Stimulated activated CD8-positive, alpha-beta memory T cell treated with anti-CD3 and anti-CD28 coated beads, Interleukin-12 subunit alpha, Interleukin-12 subunit beta, amount 100 ng/mL, for 1 hour (primary cell): ENCODE measurements at regions not wholly inside any gene's neighbourhood (a gene's known extent, or its start where the extent isn't known, plus 50 kb on each side); places are given as distances from the start of the nearest gene placed in this dataset.
"Not testable (repeated sequence)": the region's sequence is repeated elsewhere in the genome, so short reads cannot be mapped to it uniquely, and the experiment has no call there.

Experiments used
- DNase-seq: peaks from one replicate; pipeline ENCODE4 v3.0.0-alpha.2; 2020; ENCODE audit warnings: low read depth

DNA sequence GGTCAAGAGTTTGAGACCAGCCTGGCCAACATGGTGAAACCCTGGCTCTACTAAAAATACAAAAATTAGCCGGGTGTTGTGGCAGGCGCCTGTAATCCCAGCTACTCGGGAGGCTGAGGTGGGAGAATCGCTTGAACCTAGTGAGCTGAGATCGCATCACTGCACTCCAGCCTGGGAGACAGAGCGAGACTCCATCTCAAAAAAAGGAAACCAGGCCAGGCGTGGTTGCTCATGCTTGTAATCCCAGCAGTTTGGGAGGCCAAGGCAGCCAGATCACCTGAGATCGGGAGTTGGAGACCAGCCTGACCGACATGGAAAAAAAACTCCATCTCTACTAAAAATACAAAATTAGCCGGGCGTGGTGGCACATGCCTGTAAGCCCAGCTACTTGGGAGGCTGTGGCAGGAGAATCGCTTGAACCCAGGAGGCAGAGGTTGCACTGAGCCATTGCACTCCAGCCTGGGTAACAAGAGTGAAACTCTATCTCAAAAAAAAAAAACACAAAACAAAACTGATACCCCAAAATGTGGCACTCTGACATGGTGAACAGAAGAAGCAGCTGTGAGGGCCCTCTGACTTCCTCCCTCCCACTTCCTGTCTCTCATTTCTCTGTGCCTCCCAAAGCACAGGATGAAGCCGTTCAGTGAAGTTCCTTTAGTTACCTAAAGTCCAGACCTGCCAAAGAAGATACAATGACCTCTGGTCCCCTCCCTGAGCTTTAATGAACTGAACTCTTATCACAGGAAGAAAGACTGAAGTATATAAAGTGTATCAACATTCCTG, 93.2 kb upstream of the GRIN2A start:
- DNase-seq, result not testable (repeated sequence)

DNA sequence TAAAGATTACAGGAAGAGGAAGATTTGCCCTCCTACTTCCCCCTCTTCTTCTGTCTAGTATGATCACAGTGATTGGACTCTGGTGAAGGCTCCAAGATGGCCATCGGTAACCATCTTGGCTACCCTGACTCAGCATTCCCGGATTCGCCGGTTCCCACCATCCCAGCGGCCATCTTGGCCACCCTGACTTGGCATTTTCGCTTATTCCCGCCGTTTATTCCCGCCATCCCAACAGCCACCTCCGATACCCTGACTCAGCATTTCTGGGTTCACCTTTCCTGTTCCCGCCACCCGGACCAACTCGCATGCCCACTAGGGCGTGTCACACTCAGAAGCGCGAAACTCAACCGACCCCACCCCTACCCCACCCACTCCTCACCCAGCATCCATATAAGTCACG, 95.4 kb upstream of the GRIN2A start:
- no peak for DNase-seq

DNA sequence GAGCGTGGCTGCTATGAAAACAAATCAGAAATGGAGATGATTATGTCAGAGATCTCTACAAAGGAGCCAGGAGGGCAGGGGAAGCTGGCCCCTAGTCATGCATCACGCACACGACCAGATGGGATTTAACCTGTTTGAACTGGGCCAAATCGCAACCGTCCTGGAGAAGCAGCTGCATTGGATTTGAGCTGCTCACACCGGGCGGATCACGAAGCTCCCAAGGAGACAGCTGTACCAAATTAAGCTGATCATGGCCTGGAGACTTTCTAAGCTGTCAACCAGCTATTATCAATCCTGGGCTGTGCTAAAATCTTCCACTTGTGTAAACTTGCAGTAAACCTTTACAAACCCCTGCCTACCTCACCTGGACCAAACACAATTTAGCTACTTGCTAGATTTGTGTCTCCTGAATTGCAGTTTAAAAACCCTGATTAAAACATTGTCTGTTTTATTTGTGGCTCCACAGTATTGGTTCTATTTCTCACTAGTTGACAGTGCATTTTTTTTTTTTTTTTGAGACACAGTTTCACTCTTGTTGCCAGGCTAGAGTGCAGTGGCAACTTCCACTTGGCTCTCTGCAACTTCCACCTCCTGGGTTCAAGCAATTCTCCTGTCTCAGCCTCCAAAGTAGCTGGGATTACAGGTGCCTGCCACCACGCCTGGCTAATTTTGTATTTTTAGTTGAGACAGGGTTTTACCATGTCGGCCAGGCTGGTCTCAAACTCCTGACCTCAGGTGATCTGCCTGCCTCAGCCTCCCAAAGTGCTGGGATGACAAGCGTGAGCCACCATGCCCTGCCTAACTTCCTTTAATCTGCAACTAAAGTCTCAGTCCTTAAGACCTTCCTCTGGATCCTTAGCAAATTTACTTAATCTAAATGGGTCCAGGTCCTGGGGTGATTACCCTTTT, 98.3 kb upstream of the GRIN2A start:
- DNase-seq, result no peak

DNA sequence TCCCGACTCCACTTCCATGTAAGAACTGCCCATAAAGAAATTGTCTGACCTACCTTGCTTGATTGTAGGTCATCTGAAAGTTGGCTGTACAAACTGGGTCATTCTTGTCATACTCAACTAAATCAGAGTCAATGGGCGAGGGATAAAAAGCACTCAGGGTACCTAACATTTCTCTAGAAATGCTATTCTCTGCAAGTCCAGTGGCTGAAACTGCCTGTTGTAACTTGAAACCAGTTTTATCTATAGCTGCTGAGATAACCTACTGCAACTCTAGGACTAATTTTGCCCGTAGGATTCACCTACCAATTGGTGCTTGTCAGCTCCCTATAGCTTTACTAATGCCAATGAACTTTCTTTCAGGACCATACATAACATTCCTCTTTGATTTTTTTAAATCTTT, 100.1 kb upstream of the GRIN2A start:
- no peak for DNase-seq

DNA sequence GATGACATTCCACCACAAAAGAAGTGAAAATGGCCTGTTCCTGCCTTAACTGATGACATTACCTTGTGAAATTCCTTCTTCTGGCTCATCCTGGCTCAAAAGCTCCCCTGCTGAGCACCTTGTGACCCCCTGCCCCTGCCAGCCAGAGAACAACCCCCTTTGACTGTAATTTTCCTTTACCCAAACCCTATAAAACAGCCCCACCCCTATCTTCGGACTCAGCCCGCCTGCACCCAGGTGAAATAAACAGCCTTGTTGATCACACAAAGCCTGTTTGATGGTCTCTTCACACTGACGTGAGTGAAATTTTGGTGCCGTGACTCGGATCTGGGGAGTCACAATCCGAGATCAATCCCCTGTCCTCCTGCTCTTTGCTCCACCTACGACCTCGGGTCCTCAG, 101.0 kb upstream of the GRIN2A start:
- not testable (repeated sequence) for DNase-seq

DNA sequence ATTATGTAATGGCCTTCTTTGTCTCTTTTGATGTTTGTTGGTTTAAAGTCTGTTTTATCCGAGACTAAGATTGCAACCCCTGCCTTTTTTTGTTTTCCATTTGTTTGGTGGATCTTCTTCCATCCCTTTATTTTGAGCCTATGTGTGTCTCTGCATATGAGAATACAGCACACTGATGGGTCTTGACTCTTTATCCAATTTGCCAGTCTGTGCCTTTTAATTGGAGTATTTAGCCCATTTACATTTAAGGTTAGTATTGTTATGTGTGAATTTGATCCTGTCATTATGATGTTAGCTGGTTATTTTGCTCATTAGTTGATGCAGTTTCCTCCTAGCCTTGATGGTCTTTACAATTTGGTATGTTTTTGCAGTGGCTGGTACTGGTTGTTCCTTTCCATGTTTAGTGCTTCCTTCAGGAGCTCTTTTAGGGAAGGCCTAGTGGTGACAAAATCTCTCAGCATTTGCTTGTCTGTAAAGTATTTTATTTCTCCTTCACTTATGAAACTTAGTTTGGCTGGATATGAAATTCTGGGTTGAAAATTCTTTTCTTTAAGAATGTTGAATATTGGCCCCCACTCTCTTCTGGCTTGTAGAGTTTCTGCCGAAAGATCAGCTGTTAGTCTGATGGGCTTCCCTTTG, 95.3 kb upstream of the ATF7IP2 start:
- DNase-seq, result not testable (repeated sequence)

DNA sequence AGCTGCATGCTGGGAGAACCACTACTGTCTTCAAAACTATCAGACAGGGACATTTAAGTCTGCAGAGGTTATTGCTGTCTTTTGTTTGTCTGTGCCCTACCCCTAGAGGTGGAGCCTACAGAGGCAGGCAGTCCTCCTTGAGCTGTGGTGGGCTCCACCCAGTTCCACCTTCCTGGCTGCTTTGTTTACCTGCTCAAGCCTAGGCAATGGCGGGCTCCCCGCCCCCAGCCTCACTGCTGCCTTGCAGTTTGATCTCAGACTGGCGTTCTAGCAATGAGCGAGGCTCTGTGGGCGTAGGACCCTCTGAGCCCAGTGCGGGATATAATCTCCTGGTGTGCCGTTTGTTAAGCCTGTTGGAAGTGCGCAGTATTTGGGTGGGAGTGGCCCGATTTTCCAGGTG, 93.7 kb upstream of the ATF7IP2 start:
- not testable (repeated sequence) for DNase-seq

DNA sequence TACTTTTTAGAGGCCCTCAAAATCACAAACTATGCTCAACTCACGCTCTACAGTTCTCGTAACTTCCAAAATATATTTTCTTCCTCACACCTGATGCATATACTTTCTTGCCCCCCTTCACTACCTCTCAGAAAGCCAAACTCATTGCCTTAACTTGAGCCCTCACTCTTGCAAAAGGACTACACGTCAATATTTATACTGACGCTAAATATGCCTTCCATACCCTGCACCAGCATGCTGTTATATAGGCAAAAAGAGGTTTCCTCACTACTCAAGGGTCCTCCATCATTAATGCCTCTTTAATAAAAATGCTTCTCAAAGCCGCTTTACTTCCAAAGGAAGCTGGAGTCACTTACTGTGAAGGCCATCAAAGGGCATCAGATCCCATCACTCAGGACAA, 92.9 kb upstream of the ATF7IP2 start:
- not testable (repeated sequence) for DNase-seq

DNA sequence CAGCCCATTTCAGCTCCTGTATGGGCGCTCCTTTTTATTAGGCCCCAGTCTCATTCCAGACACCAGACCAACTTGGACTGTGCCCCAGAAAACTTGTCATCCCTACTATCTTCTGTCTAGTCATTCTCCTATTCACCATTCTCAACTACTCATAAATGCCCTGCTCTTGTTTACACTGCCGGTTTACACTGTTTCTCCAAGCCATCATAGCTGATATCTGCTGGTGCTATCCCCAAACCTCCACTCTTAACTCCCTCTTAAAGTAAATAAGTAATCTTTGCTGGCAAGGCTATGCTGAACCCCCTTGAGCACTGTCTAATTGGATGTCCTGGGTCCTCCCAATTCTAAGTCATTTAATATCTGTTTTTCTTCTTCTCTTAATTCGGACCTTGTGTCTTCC, 91.7 kb upstream of the ATF7IP2 start:
- DNase-seq, result not testable (repeated sequence)

DNA sequence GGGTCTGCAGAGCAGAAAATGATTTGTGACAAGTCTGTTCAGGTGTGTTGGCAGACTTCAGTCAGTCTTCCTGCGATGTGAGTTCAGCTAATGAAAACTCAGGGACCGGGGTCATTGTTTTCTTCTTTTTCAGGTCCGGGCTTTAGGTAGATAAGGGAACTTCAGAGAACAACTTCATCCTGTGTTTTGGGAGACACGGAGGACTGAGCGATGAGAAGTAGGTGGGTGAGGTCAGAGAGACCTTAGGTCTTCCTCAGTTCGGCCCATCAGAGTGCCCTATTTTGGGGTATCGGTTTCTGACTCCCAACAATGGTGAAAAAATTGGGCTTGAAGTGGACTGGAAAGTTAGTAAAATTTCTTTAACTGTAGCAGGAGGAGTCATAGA, 88.9 kb upstream of the ATF7IP2 start:
- no peak for DNase-seq

DNA sequence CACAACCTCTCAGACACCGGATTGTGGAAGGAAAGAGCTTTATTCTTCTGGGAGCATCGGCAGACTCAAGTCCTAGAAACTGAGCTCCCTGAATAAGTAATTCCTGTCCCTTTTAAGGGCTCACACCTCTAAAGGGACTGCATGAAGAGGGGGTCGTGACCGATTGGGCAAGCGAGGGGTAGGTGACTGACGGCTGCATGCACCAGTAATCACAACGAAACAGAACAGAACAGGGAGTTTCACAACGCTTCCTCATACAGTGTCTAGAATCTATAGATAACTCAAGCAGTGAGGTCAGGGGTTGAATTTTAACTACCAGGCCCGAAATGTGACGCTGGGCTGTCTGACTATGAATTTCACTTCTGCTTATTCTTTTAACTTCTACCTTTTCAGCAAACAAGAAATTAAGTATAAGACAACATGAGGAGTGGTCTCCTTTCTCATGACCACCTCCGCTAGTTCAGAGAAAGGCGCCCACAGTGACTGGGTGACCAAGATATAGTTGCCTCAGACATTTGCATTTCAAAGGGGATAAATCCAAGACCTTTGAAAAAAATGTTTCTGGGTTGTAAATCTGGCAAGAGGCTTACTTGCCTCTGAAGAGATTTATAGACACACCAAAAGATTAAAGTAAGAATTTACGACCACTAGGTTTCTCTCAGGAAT, 88.4 kb upstream of the ATF7IP2 start:
- no peak for DNase-seq

DNA sequence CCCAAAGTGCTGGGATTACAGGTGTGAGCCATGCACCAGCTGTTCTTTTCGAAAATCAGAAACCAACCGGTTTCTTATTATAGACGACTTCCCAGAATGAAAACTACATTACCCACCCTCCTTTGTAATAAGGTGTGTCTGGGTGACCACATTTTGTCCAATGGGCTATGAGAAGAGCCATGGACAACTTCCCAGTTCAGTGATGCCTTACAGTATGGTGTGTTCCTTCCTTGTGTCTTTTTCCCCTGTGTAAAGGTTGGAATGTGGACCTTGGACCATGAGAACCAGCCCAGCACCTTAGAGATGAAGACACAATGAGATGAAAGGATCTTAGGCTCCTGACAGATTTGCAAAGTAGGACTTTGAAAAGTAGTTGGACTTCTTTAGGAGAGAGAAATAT, 85.0 kb upstream of the ATF7IP2 start:
- no peak for DNase-seq

DNA sequence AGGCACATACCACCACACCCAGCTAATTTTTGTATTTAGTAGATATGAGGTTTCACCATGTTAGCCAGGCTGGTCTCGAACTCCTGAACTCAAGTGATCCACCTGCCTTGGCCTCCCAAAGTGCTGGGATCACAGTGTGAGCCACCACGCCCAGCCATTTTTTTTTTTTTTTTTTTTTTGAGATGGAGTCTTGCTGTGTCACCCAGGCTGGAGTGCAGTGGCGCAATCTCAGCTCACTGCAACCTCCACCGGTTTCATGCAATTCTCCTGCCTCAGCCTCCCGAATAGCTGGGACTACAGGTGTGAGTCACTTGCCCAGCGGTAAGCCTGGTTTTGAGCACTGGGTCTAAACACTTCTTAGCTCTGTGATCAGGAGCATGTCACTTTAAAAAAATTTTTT, 84.3 kb upstream of the ATF7IP2 start:
- DNase-seq, result not testable (repeated sequence)

DNA sequence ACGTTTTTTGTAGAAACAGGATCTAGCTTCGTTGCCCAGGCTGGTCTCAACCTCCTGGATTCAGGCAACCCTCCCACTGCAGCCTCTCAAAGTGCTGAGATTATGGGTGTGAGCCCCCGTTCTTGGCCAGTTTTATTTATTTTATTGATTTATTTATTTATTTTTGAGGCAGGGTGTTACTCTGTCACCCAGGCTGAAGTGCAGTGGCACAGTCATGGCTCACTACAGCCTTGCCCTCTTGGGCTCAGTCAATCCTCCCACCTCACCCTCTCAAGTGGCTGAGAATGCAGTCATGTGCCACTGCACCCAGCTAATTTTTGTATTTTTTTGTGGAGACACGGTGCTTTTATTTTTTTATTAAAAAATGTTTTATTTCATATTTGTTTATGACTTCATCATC, 79.9 kb upstream of the ATF7IP2 start:
- DNase-seq, result no peak

DNA sequence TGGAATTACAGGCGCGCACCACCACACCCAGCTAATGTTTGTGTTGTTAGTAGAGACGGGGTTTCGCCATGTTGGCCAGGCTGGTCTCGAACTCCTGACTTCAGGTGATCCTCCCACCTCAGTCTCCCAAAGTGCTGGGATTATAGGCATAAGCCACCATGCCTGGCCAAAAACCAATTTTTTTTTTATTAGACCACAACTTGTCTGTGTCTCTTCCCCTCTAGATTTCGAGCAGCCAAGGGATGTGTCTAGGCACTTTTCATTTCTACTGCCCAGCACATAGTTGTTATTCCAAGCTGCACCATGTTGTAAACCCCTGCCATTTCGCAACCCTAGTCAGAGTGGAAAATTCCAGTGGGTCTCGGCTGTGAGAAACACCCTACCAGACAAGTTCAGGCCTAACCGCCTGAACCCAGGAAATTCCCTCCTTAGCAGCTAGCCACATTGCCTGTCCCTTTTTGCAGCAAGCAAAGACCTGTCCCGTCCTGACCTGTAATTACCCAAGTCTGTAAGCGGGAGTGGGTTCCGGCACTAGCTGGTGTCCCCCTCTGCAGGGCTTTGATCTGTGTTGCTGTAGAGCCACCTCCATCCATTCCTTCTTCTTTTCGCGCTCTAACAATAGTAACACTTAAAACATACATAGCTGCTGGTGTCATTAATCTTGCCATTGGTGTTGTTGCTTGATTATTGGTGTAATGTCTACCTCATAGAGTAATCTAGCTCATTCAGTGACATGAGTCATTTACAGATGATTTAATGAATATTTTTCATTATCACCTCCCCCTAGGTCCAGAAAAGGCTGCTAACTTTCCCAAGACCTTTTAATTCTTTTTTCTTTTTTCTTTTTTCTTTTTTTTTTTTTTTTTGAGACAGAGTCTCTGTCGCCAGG, 77.3 kb upstream of the ATF7IP2 start:
- no peak for DNase-seq

DNA sequence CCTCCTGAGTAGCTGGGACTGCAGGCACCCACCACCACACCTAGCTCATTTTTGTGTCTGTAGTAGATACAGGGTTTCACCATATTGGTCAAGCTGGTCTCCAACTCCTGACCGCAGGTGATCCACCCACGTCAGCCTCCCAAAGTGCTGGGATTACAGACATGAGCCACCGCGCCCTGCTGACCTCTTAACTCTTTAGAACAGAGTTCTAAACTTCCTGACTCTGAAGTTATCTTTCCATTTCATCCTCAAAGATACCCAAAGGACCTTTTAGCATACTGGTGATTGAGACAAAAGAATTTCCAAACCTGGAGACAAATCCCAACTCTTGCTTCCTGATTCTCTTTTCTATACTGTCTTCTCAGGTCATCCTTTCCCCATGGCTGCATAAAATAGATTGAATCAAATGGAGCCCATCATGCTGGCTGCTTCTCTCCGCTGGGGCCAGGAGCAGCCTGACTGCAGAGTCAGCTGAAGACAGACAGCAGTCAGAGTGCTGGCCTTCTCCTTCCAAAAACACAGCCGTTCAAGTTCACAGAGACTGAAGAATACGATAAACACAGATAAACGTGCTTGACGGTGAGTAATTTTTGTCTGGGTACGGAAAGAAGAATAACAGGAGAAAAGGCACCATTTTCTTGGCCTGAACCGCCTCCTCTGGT, 76.5 kb upstream of the ATF7IP2 start:
- DNase-seq, result no peak

DNA sequence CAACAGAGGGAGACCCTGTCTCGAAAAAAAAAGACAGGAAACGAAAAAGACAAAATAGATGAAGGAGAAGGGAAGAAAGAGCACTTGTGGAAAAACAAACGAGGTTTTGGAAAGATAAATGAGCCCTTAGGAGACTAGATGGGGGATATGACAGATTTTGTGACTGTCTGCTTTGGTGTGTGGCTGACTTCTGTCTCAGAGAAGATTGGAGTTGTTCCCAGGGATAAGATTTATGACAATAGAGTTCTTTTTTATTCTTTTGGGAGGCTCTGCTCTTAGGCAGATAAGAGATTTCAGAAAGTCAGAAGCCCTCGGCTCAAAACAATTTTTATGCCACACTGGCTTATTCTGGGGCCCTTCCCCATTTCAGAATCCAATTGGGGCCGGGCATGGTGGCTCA, 73.9 kb upstream of the ATF7IP2 start:
- DNase-seq, result no peak

DNA sequence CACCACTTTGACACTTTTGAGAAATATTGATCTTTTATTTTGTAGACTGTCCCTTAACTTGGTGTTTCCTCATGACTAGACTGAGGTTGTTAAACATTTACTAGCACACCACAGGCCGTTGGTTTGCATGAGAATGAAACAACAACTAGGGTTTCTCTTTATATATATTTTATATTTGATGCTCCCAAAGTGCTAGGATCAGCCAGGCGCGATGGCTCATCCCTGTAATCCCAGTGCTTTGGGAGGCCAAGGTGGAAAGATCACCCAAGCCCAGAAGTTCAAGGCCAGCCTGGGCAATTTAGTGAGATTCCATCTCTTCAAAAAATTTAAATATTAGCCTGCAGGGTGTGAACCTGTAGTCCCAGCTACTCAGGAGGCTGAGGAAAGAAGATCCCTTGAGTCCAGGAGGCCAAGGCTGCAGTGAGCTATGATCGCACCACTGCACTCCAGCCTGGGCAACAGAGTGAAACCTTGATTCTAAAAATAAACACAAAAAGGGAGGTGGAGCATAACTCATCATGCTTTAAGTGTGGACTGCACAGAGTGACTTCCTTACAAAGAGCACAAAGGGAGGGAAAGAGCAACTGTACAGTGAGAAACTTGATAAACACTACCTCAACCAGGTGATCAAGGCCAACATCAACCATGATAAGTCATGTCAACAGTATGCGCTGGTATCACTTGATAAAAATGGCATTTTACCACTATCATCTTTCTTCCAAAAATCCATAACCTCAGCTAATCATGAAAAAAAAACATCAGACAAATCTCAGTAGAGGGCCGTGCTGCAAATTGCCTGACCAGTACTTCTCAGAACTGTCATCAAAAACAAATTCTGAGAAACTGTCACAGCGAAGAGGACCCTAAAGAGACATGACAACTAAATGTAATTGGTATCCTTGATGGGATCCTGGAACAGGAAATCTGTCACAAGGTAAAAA, 72.8 kb upstream of the ATF7IP2 start:
- no peak for DNase-seq

DNA sequence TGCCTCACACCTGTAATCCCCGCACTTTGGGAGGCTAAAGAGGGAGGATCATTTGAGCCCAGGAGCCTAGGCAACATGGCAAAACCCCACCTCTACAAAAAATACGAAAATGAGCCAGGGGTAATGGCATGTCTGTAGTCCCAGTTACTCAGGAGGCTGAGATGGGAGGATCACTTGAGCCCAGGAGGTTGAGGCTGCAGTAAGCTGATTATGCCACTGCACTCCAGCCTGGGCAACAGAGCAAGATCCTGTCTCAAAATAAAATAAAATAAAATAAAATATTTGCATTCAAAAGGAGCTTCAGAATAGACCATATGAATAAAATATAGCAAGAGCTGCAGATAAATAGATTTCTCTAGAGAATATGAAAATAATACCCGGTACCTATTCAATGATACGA, 71.5 kb upstream of the ATF7IP2 start:
- DNase-seq, result no peak

DNA sequence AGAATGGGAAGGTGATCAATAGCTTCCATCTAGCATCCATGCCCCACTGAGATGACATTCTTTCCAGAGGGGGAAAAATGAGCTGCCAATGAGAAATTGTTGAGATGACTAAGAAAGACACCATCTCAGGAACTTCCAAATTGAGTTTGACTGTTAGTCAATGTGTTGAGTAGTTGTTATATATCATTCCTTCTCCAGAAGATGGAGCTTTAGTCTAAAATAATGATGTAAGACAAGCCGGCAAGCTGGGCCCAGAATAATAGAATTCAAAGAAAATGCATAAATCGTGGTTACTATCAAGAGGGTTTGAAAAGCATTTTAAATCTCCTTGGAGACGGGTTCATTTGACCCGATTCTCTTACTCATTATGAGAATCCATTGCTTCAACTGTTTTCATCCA, 71.0 kb upstream of the ATF7IP2 start:
- no peak for DNase-seq
